CD14-positive monocyte (primary cell): ENCODE measurements at regions not wholly inside any gene's neighbourhood (a gene's known extent, or its start where the extent isn't known, plus 50 kb on each side); places are given as distances from the start of the nearest gene placed in this dataset.

Source experiments
- DNase-seq, 3 donors: peaks; one replicate each; pipeline ENCODE4 v3.0.0-alpha.2; 2011 to 2022
- H2AFZ ChIP-seq: 2 replicates; pipeline ENCODE4 v1.6.0; 2012; ENCODE audit warnings: mild to moderate bottlenecking, low read depth, low read length, inconsistent platforms; ENCODE audit not compliant: insufficient read depth, poor library complexity, severe bottlenecking
- H3K27ac ChIP-seq, 2 donors: 1 replicate in 1 of 2; 2 replicates in 1 of 2; pipeline ENCODE4 v1.5.1; 2012 to 2013; ENCODE audit warnings: low read length in 2 of 2, control low read depth in 1 of 2, inconsistent platforms in 1 of 2, low read depth in 1 of 2, mild to moderate bottlenecking in 1 of 2
- H3K27me3 ChIP-seq, 2 donors: one replicate each; pipeline versions ENCODE4 v1.6.0 to v1.6.1; 2011 to 2013; ENCODE audit warnings: low read length in 2 of 2; ENCODE audit not compliant: control insufficient read depth in 2 of 2, insufficient read depth in 2 of 2
- H3K36me3 ChIP-seq, 2 donors: replicated peaks in 1 of 2; 1 replicate in 1 of 2; 2 replicates in 1 of 2; pipeline versions ENCODE4 v1.5.1 to v1.6.1; 2012 to 2013; ENCODE audit warnings: low read length in 2 of 2, control low read depth in 1 of 2, inconsistent platforms in 1 of 2, mild to moderate bottlenecking in 1 of 2; ENCODE audit not compliant: insufficient read depth in 2 of 2, control insufficient read depth in 1 of 2
- H3K4me1 ChIP-seq, 2 donors: 1 replicate in 1 of 2; 2 replicates in 1 of 2; pipeline versions ENCODE4 v1.5.1 to v1.6.1; 2012 to 2013; ENCODE audit warnings: low read length in 2 of 2, control low read depth in 1 of 2, inconsistent platforms in 1 of 2, mild to moderate bottlenecking in 1 of 2, moderate library complexity in 1 of 2; ENCODE audit not compliant: insufficient read depth in 2 of 2, control insufficient read depth in 1 of 2
- H3K4me2 ChIP-seq: replicated peaks from 2 replicates; pipeline ENCODE3; 2012; ENCODE audit warnings: low read length, moderate library complexity, mild to moderate bottlenecking; ENCODE audit not compliant: poor library complexity, severe bottlenecking; ENCODE audit errors: extremely low read depth
- H3K4me3 ChIP-seq, 3 experiments: fragments of 200-600 bp in 1 of 3; sonication (generic) in 1 of 3; replicated peaks in 1 of 3; 1 replicate in 2 of 3; 2 replicates in 1 of 3; pipeline ENCODE4 v1.5.1; 2011 to 2013; ENCODE audit warnings: low read length in 3 of 3, mild to moderate bottlenecking in 3 of 3, control low read depth in 2 of 3, low read depth in 2 of 3, inconsistent platforms in 1 of 3, moderate library complexity in 1 of 3
- H3K79me2 ChIP-seq: 2 replicates; pipeline ENCODE4 v1.6.0; 2012; ENCODE audit warnings: mild to moderate bottlenecking, control low read depth, inconsistent platforms, low read length, moderate library complexity; ENCODE audit not compliant: insufficient read depth
- H3K9ac ChIP-seq: 2 replicates; pipeline ENCODE4 v1.6.0; 2017; ENCODE audit warnings: low read length, mild to moderate bottlenecking; ENCODE audit not compliant: insufficient read depth, poor library complexity, severe bottlenecking
- H3K9me3 ChIP-seq, 2 donors: replicated peaks in 1 of 2; 1 replicate in 1 of 2; 2 replicates in 1 of 2; pipeline versions ENCODE4 v1.5.1 to v1.6.1; 2012 to 2013; ENCODE audit warnings: low read length in 2 of 2, control low read depth in 1 of 2; ENCODE audit not compliant: control insufficient read depth in 1 of 2, insufficient read depth in 1 of 2
- H4K20me1 ChIP-seq: 2 replicates; pipeline ENCODE4 v1.6.0; 2012; ENCODE audit warnings: mild to moderate bottlenecking, low read length, control low read depth, moderate library complexity; ENCODE audit not compliant: insufficient read depth
- H3K27ac Mint-ChIP-seq, 7 donors: one replicate each; pipeline ENCODE4 v1.8.0; 2020; ENCODE audit warnings: mild to moderate bottlenecking in 7 of 7, mixed read lengths in 7 of 7, moderate library complexity in 6 of 7, inconsistent platforms in 2 of 7
- H3K27me3 Mint-ChIP-seq, 3 donors: one replicate each; pipeline ENCODE4 v1.8.0; 2021 to 2022; ENCODE audit warnings: low read depth in 3 of 3, mild to moderate bottlenecking in 3 of 3, mixed read lengths in 3 of 3, moderate library complexity in 3 of 3, inconsistent platforms in 1 of 3
- H3K36me3 Mint-ChIP-seq, 2 donors: one replicate each; pipeline ENCODE4 v1.8.0; 2020; ENCODE audit warnings: mixed read lengths in 2 of 2, inconsistent platforms in 1 of 2, mild to moderate bottlenecking in 1 of 2
- H3K4me1 Mint-ChIP-seq: one replicate; pipeline ENCODE4 v1.8.0; 2020; ENCODE audit warnings: mild to moderate bottlenecking, mixed read lengths
- H3K4me3 Mint-ChIP-seq, 2 donors: one replicate each; pipeline ENCODE4 v1.8.0; 2020; ENCODE audit warnings: mild to moderate bottlenecking in 2 of 2, mixed read lengths in 2 of 2, moderate library complexity in 1 of 2
- H3K9me3 Mint-ChIP-seq, 7 donors: one replicate each; pipeline ENCODE4 v1.8.0; 2020 to 2022; ENCODE audit warnings: mixed read lengths in 7 of 7, mild to moderate bottlenecking in 6 of 7, moderate library complexity in 6 of 7, inconsistent platforms in 2 of 7
- CTCF ChIP-seq: fragments of 200-600 bp; IDR thresholded peaks from one replicate; pipeline ENCODE4 v1.8.0; 2022; ENCODE audit warnings: antibody characterized with exemption, mild to moderate bottlenecking
- WGBS: methylation state at CpG from one replicate; pipeline ENCODE4 v1.1.5; 2013; ENCODE audit warnings: missing lambda C conversion rate; ENCODE audit not compliant: insufficient coverage; 5-methylcytosine and 5-hydroxymethylcytosine counted together
- intact Hi-C, 2 donors: fragments of 100-400 bp; cut with micrococcal nuclease; formaldehyde crosslinking; loops; one replicate each; pipeline versions ENCODE4 v1.15.0 to v1.15.1; 2023

DNA sequence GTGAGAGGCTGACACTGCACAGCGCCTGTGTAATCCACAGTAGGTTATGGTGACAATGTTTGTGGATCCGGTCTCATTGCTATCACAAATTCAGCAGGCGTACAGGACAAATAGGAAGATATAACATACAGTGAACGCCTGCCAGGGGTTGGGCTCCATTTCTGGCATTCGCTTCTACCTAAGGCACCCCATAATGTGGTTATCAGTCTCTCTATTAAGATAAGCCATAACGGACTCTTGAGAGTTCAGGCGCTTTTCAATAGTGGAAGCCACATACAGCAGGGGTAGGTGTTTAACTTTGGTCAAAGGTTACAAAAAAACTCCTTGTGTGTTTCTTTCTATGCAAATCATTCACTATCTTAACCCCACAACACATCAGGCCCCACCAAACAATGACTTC, 72.8 kb downstream of the SIPA1L2 start:
- Histone ChIP-seq H3K4me1 (no peaks in the 10 kb centered on the region), H3K9ac (no peak overlapping the region), H3K36me3 (no peaks in the 10 kb centered on the region), H3K27ac (no peak overlapping the region), H4K20me1 (peaks cover 3% of the 10 kb centered on the region), H2AFZ (no peak overlapping the region), H3K9me3 (no peaks in the 10 kb centered on the region), H3K4me3 (no peak overlapping the region), H3K79me2 (no peaks in the 10 kb centered on the region), H3K27me3 (no peaks in the 10 kb centered on the region), H3K4me2 (no peak overlapping the region)
- no peaks in the 10 kb centered on the region for H3K9me3 Mint-ChIP-seq
- no peaks in the 10 kb centered on the region for H3K36me3 Mint-ChIP-seq
- no peak overlapping the region for H3K27ac Mint-ChIP-seq
- intact Hi-C loops = no loop called here
- no peak for TF ChIP-seq CTCF
- no peaks in the 10 kb centered on the region for H3K4me1 Mint-ChIP-seq
- 100% methylated on average over 3 of the region's 7 CpGs for WGBS
- peaks cover 0 to 3% (median 0%) of the 10 kb centered on the region in 3 donors for H3K27me3 Mint-ChIP-seq
- no peak overlapping the region for H3K4me3 Mint-ChIP-seq
- DNase-seq = no peak

GRCh38 chr1:232556351-232556750, 73.6 kb downstream of the SIPA1L2 start:
- Histone ChIP-seq H3K4me3 (no peak overlapping the region), H2AFZ (no peak overlapping the region), H3K4me2 (no peak overlapping the region), H3K4me1 (no peaks in the 10 kb centered on the region), H4K20me1 (peaks cover 3% of the 10 kb centered on the region), H3K79me2 (no peaks in the 10 kb centered on the region), H3K27ac (no peak overlapping the region), H3K9ac (no peak overlapping the region), H3K9me3 (no peaks in the 10 kb centered on the region), H3K27me3 (no peaks in the 10 kb centered on the region), H3K36me3 (no peaks in the 10 kb centered on the region)
- Mint-ChIP-seq H3K27ac (no peak overlapping the region), H3K4me1 (no peaks in the 10 kb centered on the region), H3K36me3 (no peaks in the 10 kb centered on the region), H3K27me3 (peaks cover 0 to 3% (median 0%) of the 10 kb centered on the region in 3 donors), H3K4me3 (no peak overlapping the region), H3K9me3 (no peaks in the 10 kb centered on the region)
- no peak for DNase-seq
- TF ChIP-seq CTCF = no peak
- intact Hi-C loops = no loop called here
- WGBS = 96% methylated on average over 4 of the region's 5 CpGs
